IPS-NIHi7 (cell line): ENCODE measurements at regions not wholly inside any gene's neighbourhood (a gene's known extent, or its start where the extent isn't known, plus 50 kb on each side); places are given as distances from the start of the nearest gene placed in this dataset.
"Not testable (repeated sequence)": the region's sequence is repeated elsewhere in the genome, so short reads cannot be mapped to it uniquely, and the experiment has no call there.

ENCODE experiments used
- DNase-seq: peaks from one replicate; pipeline ENCODE4 v3.0.0; 2012; ENCODE audit warnings: mixed read lengths; ENCODE audit errors: extremely low spot score

- no peak for DNase-seq
Measured at GRCh38 chr12:107372229-107372658, 278.9 kb upstream of the CRY1 start.

GRCh38 chr12:107373238-107373809 lies 280.0 kb upstream of the CRY1 start:
- no peak for DNase-seq

GRCh38 chr12:107374161-107374840 lies 281.0 kb upstream of the CRY1 start:
- DNase-seq = no peak

GRCh38 chr12:107375231-107375630 lies 281.9 kb upstream of the CRY1 start:
- DNase-seq = no peak

- no peak for DNase-seq
Measured at GRCh38 chr12:107377596-107378385, 284.4 kb upstream of the CRY1 start.

GRCh38 chr12:107378609-107379008 lies 285.3 kb upstream of the CRY1 start:
- DNase-seq = no peak

- DNase-seq = not testable (repeated sequence)
Measured at GRCh38 chr12:107379142-107379851, 285.9 kb upstream of the CRY1 start.

- DNase-seq = no peak
Measured at GRCh38 chr12:107379852-107380567, 286.7 kb upstream of the CRY1 start.

- DNase-seq = no peak
Measured at GRCh38 chr12:107384645-107385044, 291.3 kb upstream of the CRY1 start.

- DNase-seq = no peak
Measured at GRCh38 chr12:107385509-107385908, 292.2 kb upstream of the CRY1 start.

- DNase-seq = no peak
Measured at GRCh38 chr12:107386569-107386968, 293.2 kb upstream of the CRY1 start.

- DNase-seq = no peak
Measured at GRCh38 chr12:107388263-107388662, 294.9 kb upstream of the CRY1 start.

GRCh38 chr12:107390414-107390813 lies 295.2 kb upstream of the PWP1 start:
- no peak for DNase-seq

- DNase-seq = no peak
Measured at GRCh38 chr12:107393043-107393717, 292.4 kb upstream of the PWP1 start.

GRCh38 chr12:107394693-107395092 lies 290.9 kb upstream of the PWP1 start:
- DNase-seq = no peak

GRCh38 chr12:107395817-107396216 lies 289.8 kb upstream of the PWP1 start:
- DNase-seq = no peak

GRCh38 chr12:107396991-107397390 lies 288.6 kb upstream of the PWP1 start:
- no peak for DNase-seq

GRCh38 chr12:107397890-107398500 lies 287.6 kb upstream of the PWP1 start:
- DNase-seq = no peak

GRCh38 chr12:107399046-107399445 lies 286.6 kb upstream of the PWP1 start:
- DNase-seq = no peak

- DNase-seq = no peak
Measured at GRCh38 chr12:107400686-107401447, 284.7 kb upstream of the PWP1 start.
